ENCODE measurements at regions not wholly inside any gene's neighbourhood (a gene's known extent, or its start where the extent isn't known, plus 50 kb on each side); places are given as distances from the start of the nearest gene placed in this dataset.
"Not testable (repeated sequence)": the region's sequence is repeated elsewhere in the genome, so short reads cannot be mapped to it uniquely, and the experiment has no call there.

DNA sequence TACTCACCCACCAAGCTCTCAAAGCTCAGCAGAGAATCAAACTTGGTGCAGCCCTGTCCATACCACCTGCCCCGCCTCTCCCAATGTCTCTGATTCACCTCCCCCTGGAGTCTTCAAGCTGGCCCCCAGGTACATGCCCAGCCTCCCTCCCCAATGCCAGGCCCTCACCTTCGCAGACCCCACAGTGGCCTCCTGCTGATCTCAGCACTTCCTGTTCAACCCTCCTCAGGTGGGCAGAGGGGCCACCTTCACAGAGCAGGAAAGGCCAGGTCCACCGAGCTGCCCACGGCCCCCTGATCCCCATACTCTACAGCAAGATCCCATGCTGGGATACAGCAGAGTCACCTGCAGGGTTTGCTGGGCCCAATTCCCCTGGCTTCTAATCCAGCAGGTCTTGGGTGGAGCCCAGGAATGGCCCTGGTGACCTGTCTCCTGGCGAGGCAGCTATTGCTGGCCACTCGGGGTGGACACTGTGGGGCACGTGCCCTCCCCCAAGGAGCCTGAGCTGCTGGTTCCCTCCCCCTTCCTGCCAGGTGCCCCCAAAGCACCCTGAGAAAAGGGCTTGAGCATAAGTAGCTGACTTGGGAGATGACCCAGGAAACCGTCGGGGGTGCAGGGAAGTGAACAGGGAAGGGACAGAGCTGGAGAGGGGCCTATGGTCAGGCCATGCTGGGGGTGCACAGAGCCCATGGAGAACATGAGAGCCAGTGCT is 150.7 kb downstream of the BRD1 start:
- DNase-seq (ENCODE audit: low read depth in 2 of 2), result no peak

DNA sequence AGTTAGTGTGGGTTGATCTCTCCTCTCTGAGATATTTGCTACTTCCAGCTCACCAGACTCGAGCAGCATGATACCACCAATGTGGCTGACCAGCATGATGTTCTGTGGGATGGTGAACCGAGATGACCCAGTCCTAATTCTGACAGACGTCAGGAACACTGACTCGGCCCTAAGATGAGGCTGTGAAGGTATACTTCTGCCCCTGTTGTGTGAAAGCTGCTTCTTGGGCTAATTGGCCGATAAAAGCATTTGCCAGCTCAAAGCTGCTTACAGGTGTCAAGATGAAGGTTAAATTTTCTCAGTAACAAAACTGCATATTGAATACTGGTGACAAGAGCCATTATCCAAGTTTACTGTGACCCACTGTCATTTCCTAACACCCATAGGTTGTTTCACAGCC is 151.4 kb downstream of the BRD1 start:
- DNase-seq (ENCODE audit: low read depth in 2 of 2), result no peak

DNA sequence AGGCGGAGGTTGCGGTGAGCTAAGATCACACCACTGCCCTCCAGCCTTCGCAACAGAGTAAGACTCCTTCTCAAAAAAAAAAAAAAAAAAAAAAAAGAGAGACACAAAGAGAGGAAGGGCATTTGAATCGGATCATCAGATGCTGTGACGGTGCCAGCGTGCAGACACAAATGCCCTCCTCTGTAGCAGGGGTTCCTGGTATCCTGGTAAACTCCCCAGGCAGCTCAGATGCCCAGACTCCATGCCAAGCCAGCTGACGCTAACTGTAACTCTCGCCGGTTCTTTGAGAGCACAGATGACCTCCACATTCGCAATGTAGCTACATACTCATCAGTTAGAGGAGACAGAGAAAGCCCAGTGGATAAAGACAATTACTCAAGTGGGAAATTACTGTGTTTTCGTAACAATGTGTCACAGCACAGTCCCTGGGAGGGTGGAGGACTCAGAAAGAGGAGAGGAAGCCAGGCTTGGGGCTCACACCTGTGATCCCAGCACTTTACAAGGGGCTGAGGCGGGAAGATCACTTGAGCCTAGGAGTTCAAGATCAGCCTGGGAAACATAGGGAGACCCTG is 153.1 kb downstream of the BRD1 start:
- DNase-seq (ENCODE audit: low read depth in 2 of 2), result no peak

DNA sequence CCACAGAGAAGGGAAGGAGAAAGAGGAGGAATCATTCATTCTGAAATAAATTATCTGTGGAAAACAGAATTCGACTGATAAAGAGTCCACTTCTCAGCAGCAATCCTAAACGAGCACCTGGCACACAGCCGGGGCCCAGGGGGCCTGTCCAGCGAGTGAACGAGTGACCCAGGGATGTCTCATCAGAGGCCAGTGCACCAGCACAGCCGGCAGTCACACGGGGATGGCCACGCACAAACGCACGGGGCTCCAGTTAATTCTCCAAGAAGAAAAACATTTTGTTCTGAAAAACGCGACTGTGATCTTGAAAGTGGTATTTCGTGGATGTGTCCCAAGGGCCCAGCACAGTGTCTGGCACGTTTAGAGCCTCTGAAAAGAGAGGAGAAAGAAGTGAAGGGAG is 154.6 kb downstream of the BRD1 start:
- DNase-seq (ENCODE audit: low read depth in 2 of 2), result no peak

DNA sequence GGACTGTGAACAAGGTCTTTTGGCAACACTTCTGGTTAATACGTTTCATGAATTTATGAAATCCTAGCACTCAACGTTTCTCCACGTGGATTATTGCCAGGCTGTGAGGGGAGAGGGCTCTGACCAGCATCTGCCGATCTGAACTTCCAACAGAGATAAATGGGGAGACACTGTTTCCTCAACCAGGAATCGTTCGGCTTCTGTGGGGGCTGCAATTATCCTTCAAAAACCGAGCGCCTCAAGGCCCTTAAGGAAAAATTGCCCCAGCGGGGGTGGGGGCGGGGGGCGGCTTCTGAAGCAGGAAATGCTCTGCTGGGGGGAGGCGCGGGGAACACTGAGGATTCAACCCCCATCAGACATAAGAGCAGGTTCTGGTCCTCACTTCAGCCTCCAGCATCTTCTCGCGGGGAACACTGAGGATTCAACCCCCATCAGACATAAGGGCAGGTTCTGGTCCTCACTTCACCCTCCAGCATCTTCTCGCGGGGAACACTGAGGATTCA is 155.6 kb downstream of the BRD1 start:
- no peak for DNase-seq (ENCODE audit: low read depth in 2 of 2)

DNA sequence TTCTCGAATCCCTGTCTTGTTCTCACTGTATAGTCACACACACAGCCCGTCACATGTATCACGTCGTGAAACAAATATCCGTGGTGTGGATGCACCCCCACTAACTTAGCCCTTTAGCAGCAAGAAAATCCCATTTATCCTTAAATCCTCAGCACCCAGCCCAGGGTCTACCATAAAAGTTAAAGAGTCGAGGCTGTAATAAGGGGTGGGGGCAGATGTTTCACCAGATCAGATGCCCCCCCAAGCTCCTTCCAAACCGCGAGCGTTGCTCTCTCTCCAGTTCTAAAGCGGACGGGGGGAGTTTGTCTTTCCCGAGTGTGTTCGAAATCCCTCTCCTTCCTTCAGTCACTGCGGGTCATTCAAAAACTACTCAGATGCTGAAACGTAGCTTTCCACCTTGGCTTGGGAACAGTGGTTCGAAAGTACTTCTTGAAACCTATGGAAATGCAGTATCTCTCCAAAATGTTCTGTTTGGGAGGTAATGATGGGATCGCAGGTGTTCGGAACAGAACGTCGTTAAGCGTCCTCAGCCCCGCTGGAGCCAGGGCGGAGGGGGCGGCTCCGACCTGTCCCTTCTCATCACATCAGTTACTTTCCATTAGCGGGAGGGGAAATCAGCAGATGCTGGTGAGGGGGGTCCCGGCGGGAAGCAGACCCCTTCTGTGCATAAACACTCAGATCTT is 156.2 kb downstream of the BRD1 start:
- DNase-seq (ENCODE audit: low read depth in 2 of 2), result no peak

DNA sequence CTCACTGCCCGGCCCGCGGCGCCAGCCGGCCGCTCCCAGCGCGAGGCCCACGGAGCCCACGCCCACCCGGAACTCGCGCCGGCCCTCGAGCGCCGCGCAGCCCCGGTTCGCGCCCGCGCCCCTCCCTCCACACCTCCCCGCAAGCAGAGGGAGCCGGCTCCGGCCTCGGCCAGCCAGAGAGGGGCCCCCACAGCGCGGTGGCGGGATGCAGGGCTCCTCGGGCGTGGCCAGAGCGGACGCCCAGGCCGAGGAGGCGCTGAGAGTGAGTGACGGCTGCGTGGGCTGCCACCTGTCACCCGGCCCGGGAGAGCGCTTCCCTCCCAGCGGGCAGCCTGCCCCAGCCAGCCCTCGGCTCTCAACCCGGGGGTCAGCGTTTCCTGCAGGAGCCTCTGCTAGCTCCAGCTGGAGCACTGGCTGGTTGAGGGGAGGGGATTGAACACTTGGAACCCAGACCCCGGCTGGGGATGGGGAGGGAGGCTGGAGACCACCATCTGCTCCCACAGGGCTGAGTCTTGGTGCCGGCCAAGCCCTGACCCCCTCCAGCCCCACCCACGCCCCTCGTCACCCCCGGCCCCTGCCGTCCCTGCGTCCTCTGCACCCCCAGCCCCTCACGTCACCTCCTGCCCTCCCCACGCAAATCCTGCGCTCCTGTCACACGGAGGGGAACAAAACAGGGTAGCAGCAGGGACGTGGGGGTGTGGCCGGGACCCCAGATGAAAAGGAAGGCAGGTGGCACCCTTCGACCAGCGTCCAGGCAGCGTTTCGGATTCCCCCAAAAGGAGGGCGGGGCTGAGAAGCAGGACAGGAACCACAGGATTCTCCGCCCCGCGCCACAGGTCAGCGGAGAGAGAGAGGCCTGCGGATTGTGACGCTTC is 157.0 kb downstream of the BRD1 start:
- DNase-seq (ENCODE audit: low read depth in 2 of 2), result no peak

DNA sequence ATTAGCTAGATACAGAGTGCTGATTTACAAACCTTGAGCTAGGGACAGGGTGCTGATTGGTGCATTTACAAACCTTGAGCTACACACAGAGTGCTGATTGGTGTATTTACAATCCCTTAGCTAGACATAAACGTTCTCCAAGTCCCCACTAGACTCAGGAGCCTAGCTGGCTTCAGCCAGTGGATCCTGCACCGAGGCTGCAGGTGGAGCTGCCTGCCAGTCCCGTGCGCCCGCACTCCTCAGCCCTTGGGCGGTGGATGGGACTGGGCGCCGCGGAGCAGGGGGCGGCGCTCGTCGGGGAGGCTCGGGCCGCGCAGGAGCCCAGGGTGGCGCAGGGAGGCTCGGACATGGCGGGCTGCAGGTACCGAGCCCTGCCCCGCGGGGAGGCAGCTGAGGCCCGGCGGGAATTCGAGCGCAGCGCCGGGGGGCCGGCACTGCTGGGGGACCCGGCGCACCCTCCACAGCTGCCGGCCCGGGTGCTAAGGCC is 157.7 kb downstream of the BRD1 start:
- DNase-seq (ENCODE audit: low read depth in 2 of 2), result not testable (repeated sequence)

DNA sequence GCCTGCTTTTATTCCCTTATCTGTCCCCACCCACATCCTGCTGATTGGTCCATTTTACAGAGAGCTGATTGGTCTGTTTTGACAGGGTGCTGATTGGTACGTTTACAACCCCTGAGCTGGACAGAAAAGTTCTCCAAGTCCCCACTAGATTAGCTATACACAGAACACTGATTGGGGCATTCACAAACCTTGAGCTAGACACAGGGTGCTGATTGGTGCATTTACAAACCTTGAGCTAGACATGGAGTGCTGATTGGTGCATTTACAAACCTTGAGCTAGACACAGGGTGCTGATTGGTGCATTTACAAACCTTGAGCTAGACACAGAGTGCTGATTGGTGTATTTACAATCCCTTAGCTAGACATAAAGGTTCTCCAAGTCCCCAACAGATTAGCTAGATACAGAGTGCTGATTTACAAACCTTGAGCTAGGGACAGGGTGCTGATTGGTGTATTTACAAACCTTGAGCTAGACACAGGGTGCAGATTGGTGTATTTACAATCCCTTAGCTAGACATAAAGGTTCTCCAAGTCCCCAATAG is 158.2 kb downstream of the BRD1 start:
- DNase-seq (ENCODE audit: low read depth in 2 of 2), result not testable (repeated sequence)

DNA sequence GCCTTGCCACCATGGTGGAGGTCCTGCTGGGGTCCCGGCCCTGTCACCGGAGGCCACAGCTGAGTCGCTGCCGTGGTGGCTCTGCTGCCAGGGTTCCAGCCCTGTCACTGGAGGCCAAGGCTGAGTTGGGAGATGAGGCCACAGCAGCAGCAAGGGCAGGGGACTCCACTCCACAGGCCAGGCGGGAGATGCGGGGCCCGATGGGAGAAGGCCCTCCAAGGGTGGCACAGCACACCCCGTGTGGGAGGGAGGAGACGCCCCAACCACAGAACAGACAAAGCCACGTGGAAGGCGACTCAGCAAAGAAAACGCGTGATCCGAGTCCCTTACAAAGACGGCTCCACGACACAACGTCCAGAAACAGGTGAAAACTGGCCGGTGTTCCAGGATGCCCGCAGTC is 159.3 kb downstream of the BRD1 start:
- DNase-seq (ENCODE audit: low read depth in 2 of 2), result no peak

DNA sequence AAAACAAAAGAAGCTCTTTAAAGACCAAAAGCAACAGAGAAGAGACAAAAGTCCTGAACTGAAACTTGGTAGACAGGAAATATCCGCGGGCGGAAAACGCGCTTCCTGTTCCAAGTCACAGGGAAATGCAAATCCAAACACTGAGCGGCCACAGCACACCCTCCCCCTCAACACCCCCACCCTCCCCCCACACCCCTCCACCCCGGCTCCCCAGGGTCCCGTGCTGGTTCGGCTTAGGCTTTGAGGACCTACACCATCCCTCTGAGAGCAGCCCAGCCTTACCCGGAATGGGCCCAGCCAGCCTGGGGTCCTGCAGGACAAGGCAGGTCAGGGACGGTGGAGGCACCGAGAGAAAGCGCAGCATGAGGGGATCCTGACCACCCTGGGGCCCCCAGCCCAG is 160.4 kb downstream of the BRD1 start:
- no peak for DNase-seq (ENCODE audit: low read depth in 2 of 2)

DNA sequence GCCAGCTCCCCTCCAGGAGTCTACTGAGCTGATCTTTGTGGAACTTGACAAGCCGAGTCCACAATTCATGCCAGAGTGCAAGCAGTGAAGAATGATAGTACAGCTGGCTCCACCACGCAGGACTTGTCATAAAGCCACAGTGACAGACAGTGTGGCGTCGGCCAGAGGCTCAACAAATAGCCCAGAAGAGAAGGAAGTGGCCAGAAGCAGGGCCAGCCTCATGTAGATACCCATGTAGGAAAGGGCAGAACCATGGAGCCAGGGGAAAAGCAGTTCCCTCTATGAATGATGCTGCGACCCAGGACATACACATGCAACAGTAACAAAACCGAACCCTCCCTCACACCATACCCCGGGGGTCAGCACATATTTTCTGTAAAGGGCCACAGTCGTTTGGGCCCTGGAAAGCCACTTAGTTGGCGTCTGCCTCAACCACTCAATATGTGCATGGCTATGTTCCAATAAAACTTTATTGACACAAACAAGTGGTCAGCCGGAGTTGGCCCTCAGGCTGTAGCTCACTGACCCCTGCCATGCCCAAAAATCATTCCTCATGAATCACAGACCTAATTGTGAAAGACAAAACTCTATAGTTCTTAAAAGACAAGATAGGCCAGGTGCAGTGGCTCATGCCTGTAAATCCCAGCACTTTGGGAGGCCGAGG is 161.4 kb downstream of the BRD1 start:
- no peak for DNase-seq (ENCODE audit: low read depth in 2 of 2)

DNA sequence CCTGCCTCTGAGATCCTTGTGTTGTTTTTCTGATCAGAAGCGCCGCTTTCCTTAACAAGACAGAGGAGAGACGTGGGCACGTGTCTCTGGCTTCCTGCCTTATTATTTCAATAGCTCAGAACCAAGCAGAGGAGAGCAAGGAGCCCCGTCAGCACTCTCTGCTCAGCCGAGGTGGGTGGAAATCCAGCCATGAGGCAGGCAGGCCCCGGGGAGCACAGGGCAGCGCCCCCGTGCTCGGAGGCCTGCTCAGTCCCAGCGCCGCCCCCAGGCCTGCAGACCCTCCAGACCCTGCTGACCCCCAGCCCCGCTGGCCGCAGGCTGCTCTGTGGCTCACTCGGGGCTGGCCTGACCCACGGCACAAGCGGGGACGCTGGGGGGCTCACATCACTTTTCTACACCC is 162.8 kb downstream of the BRD1 start:
- DNase-seq (ENCODE audit: low read depth in 2 of 2), result no peak

DNA sequence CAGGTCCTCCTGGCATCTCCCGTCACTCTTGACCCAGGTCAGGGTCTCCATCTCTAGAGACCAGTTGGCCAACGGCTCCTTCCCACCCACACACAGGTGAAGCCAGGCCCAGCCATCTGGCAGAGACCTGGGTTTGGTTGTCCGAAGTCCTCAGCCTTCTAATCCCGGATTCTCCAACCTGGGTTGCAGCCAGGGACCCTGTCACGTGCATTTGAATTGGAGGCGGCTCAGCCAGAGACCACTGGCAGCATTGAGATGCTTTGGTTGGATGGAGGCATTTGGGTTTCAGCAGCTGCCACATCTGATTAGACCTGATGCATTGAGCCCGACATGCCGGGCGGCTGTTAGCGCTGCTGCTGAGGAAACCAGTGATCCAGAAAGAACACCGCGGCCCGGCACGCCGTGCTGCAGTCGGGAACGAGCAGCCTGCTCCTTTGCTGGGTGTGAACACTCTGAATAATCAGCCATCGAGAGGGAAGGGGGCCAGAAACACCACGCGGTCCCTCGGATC is 163.2 kb downstream of the BRD1 start:
- no peak for DNase-seq (ENCODE audit: low read depth in 2 of 2)

DNA sequence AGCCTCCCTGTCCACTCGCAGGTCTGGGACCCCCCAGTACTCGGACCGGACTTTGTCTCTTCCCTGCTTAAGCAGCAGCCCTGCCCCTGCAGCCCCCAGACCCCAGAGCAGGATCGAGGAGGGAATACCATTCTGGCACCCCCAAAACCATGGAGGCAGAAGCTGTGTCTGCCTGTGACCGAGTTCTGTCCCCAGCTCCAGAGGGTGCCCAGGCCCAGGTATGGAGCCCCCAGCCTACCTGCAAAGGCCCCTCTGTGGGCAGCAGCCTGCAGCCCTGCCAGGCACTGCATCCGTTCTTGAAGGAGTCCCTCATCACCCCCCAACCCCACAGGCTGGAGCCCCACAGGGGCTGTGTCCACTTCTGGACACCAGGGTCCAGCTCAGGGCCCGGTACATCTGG is 163.8 kb downstream of the BRD1 start:
- DNase-seq (ENCODE audit: low read depth in 2 of 2), result no peak

DNA sequence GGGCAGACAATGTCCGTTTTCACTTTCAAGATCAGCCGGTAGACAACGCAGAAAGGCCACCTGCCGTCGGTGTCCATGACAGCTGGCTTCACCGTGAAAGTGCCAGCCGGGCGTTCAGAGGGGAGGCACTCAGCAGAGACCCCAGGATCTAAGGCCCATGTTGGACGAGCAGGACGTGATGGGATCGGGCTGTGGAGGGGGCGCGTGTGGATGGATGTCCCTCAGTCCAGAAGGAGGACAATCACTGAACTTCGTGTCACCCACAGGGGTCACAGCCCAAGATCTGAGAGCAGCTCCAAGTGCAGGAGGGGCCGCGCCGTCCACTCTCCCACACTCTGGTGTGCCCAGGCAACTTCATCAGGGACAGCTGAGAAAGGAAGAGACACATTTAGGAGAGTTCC is 164.4 kb downstream of the BRD1 start:
- no peak for DNase-seq (ENCODE audit: low read depth in 2 of 2)

DNA sequence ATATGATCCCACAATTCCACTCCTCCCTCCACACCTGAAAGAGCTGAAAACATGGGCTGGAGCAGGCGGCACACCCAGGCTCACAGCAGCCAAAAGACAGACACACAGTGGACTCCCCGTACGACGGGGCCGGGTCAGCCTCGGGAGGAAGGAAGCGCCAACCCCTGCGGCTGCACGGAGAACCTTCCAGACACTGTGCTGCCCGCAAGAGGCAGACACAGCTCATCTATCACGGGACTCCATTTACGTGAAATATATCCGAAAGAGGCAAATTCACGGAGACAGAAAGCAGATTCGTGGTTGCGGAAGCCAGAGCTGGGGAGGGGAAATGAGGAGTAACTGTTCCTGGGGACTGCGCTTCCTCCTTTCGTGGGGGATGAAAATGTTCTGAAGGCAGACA is 165.0 kb downstream of the BRD1 start:
- DNase-seq (ENCODE audit: low read depth in 2 of 2), result no peak

DNA sequence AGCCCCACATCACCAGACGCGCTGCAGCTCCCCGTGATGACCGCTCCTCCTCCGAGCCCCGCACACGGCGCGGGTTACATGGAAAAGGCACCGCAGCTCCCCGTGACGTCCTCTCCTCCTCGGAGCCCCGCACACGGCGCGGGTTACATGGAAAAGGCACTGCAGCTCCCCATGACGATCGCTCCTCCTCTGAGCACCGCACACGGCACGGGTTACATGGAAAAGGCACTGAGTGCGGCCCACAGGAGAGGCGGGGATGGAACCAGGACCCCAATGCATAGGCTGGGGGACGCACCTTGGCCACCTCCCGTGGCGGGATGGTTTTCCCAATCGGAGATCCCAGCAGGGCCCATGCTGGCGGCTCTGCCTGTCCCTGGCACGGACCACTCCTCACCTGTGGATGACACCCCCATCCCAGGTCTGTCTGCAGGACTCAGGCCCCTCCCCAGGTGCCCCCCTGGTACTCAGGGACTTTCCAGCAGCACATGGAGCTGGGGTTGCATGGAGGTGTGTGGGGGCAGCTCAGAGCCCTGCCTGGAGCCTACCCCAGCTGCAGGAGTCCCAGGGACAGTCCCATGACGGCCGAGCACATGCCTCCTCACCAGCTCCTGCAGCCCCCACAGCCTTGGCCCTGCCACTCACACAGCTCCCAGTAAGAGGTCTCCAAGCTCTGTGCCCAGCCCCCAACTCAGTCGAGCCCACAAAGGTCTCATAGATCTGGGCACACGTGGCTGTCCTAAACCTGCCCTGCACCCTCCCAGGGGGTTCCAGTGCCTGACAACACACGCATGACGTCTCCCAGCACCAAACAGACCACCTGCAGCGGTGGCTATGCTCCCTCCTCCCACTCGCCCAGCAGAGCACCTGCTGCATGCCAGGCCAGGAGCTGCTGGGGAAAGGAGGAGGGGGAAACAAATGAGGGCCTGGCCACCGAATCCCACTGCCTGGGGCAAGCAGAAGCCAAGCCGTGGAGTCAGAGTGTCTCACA is 166.6 kb downstream of the BRD1 start:
- DNase-seq (ENCODE audit: low read depth in 2 of 2), result no peak

DNA sequence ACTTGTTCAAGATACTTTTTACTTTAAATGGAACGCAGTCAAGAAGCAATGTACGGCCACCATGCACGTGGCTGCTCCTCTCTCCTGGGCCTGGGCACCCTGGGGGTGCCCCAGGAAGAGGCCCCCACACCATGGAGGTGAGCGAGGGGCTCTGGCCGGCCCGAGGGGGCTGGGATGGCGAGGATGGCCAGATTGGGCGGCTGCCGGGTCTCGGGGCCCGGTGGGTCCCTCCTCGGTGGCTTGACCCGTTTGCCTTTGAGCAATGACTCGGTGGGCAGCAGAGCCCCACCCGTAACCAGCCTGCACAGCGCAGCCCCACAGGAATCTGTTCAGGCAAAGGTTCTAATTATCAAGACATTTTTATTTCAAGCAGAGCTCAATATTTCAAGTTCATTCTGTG is 167.4 kb downstream of the BRD1 start:
- no peak for DNase-seq (ENCODE audit: low read depth in 2 of 2)

DNA sequence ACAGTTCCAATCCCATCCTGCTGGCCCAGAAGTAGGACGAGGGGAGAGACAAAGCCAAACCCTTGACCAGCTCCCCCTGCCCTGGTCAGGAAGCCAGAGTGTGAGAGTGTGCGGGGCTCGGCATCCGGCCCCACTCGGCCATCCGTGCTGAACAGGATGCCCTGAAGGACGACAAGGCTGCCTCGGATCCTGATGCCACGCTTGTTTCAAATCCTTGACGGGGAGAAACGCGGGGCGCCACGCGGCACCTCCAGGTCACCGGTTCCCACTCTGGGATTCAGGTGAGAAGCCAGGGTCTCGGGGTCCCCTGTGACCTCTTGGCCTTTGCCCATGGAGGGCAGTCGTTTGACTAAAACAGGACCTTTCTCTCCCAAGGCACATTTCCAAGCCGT is 167.8 kb downstream of the BRD1 start:
- DNase-seq (ENCODE audit: low read depth in 2 of 2), result no peak
